HG02870 (cell line): ENCODE measurements at regions not wholly inside any gene's neighbourhood (a gene's known extent, or its start where the extent isn't known, plus 50 kb on each side); places are given as distances from the start of the nearest gene placed in this dataset.
"Not testable (repeated sequence)": the region's sequence is repeated elsewhere in the genome, so short reads cannot be mapped to it uniquely, and the experiment has no call there.

Experiments used
- ATAC-seq: cut with Tn5 transposase; IDR thresholded peaks from one replicate; pipeline ENCODE4 v1.9.1; 2021; ENCODE audit warnings: mild to moderate bottlenecking, moderate library complexity; ENCODE audit not compliant: unreplicated experiment

- no peak for ATAC-seq
Measured at GRCh38 chr9:28073270-28073669, 500.0 kb upstream of the C9orf72 start.

GRCh38 chr9:28079677-28080076 is 506.4 kb upstream of the C9orf72 start:
- ATAC-seq, result no peak

- no peak for ATAC-seq
Measured at GRCh38 chr9:28082671-28083070, 509.4 kb upstream of the C9orf72 start.

GRCh38 chr9:28086881-28087280 is 513.6 kb upstream of the C9orf72 start:
- ATAC-seq, result no peak

- no peak for ATAC-seq
Measured at GRCh38 chr9:28092981-28093936, 520.0 kb upstream of the C9orf72 start.

GRCh38 chr9:28101509-28101908 is 528.2 kb upstream of the C9orf72 start:
- no peak for ATAC-seq

- ATAC-seq, result no peak
Measured at GRCh38 chr9:28105001-28105400, 531.7 kb upstream of the C9orf72 start.

GRCh38 chr9:28120184-28120583 is 546.9 kb upstream of the C9orf72 start:
- no peak for ATAC-seq

- ATAC-seq, result no peak
Measured at GRCh38 chr9:28120626-28121025, 547.3 kb upstream of the C9orf72 start.

- ATAC-seq, result no peak
Measured at GRCh38 chr9:28121366-28121765, 548.1 kb upstream of the C9orf72 start.

GRCh38 chr9:28124917-28125316 is 551.6 kb upstream of the C9orf72 start:
- ATAC-seq, result no peak

- ATAC-seq, result no peak
Measured at GRCh38 chr9:28127101-28127500, 553.8 kb upstream of the C9orf72 start.

GRCh38 chr9:28134446-28134976 is 561.2 kb upstream of the C9orf72 start:
- no peak for ATAC-seq

- ATAC-seq, result no peak
Measured at GRCh38 chr9:28135549-28135948, 562.3 kb upstream of the C9orf72 start.

GRCh38 chr9:28136113-28136512 is 562.8 kb upstream of the C9orf72 start:
- no peak for ATAC-seq

- ATAC-seq, result not testable (repeated sequence)
Measured at GRCh38 chr9:28147430-28147829, 574.1 kb upstream of the C9orf72 start.

- ATAC-seq, result not testable (repeated sequence)
Measured at GRCh38 chr9:28147923-28148597, 574.8 kb upstream of the C9orf72 start.

GRCh38 chr9:28149361-28150050 is 576.2 kb upstream of the C9orf72 start:
- not testable (repeated sequence) for ATAC-seq

- no peak for ATAC-seq
Measured at GRCh38 chr9:28155067-28155466, 581.8 kb upstream of the C9orf72 start.

GRCh38 chr9:28155671-28156070 is 582.4 kb upstream of the C9orf72 start:
- no peak for ATAC-seq

- no peak for ATAC-seq
Measured at GRCh38 chr9:28158451-28158850, 585.2 kb upstream of the C9orf72 start.
